ENCODE measurements at regions not wholly inside any gene's neighbourhood (a gene's known extent, or its start where the extent isn't known, plus 50 kb on each side); places are given as distances from the start of the nearest gene placed in this dataset.

DNA sequence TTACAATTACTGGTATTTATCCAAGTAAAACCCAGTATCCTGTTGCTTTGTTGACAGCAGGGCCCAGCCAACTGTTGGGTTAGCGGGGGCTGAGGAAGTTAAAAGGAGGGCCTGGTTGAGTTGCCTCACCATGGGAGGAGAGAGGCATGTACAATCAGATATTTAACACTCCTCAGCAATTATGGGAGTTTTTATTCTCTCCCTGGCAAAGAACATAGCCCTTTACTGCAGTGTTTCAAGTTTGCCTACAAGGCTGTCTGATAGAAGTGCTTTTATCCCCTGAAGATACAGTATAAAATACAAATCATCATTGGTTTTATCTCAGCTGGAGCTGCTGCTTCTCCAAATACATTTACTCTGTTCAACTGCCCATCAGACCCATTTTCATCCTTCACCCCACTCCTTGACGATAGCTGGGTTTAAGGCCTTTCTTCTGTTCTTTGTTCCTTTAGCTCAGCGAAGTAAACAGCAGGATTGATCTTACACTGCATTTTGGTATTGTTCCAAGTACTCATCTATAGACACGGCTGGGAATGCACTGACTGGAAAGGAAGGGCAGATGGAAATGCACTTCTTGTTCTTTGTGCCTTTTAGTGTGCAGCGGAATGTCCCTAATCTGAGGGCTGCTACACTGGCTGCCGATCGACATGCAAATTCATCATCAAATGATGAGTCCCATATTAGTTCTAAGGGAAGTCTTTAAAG lies 402.5 kb upstream of the SPRED2 start (continued):
- no peak for TF ChIP-seq MAZ (IDR thresholded peaks at IDR 0.05; ENCODE audit: borderline replicate concordance, low read depth, low read length)
- no peak for TF ChIP-seq MAZ (CRISPR knock-in tag; IDR thresholded peaks at IDR 0.05; ENCODE audit: low read depth)
- TF ChIP-seq SALL2 (CRISPR knock-in tag; IDR thresholded peaks at IDR 0.05), result no peak

DNA sequence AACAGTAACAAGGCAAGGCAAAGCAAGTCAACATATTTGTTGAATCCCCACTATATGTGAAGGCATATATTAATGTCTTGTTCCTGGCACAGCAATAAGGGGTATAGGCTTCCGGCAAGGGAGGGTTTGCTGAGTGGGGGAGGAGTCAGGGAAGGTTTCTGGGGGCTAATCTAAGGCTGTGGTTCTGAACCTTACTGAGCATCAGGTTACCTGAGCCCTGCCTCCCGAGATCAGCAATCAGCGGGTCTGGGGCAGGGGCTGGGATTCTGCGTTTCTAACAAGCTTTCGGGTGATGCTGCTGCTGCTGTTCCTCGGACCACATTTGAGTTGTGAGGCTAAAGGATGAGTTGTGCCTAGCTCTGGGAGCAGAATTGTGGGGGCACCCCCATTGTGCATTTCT lies 401.7 kb upstream of the SPRED2 start:
- Histone ChIP-seq H3K9me3 (ENCODE audit: low read length) (no peaks in the 10 kb centered on the region), H2AFZ (ENCODE audit: low read length) (no peak overlapping the region), H3K9ac (ENCODE audit: insufficient read depth, low read depth, low read length) (no peak overlapping the region), H4K20me1 (ENCODE audit: insufficient read depth, low read length) (no peaks in the 10 kb centered on the region), H3K4me3 (replicated peaks in 1 of 3; ENCODE audit: insufficient read depth in 1 of 3, low read depth in 2 of 3, low read length in 3 of 3) (no peak overlapping the region), H3K27me3 (ENCODE audit: control insufficient read depth in 1 of 2, insufficient read depth in 2 of 2, low read length in 2 of 2) (no peaks in the 10 kb centered on the region), H3K27ac (ENCODE audit: extremely low read length, insufficient read depth, low read length) (no peak overlapping the region), H3K36me3 (replicated peaks in 1 of 2; ENCODE audit: control insufficient read depth in 1 of 2, insufficient read depth in 2 of 2, low read length in 2 of 2) (no peaks in the 10 kb centered on the region), H3K4me1 (ENCODE audit: insufficient read depth, low read length) (no peaks in the 10 kb centered on the region), H3K79me2 (ENCODE audit: insufficient read depth, low read length) (no peaks in the 10 kb centered on the region), H3K4me2 (ENCODE audit: low read depth, low read length) (no peak overlapping the region)
- intact Hi-C loops (cut with micrococcal nuclease; ENCODE audit: unreplicated experiment), result no loop called here
- FAIRE-seq, result no peak
- ChIA-PET CTCF (ENCODE audit: low intra/inter-chr PET ratio, low total read pairs) (no interaction called here), POLR2A (no interaction called here)
- DNase-seq (ENCODE audit: low spot score), result no peak
- TF ChIP-seq ZFP62 (CRISPR knock-in tag; IDR thresholded peaks at IDR 0.05), result no peak
- no peak for TF ChIP-seq CENPT (CRISPR knock-in tag; IDR thresholded peaks at IDR 0.05; ENCODE audit: low read depth)
- TF ChIP-seq FOXM1 (CRISPR knock-in tag; IDR thresholded peaks at IDR 0.05), result no peak
- TF ChIP-seq ZNF670 (CRISPR knock-in tag; IDR thresholded peaks at IDR 0.05; ENCODE audit: borderline replicate concordance), result no peak
- no peak for TF ChIP-seq ZNF782 (CRISPR knock-in tag; IDR thresholded peaks at IDR 0.05; ENCODE audit: borderline replicate concordance)
- TF ChIP-seq CCDC6 (CRISPR knock-in tag; IDR thresholded peaks at IDR 0.05), result no peak
- TF ChIP-seq, protein P1, sequence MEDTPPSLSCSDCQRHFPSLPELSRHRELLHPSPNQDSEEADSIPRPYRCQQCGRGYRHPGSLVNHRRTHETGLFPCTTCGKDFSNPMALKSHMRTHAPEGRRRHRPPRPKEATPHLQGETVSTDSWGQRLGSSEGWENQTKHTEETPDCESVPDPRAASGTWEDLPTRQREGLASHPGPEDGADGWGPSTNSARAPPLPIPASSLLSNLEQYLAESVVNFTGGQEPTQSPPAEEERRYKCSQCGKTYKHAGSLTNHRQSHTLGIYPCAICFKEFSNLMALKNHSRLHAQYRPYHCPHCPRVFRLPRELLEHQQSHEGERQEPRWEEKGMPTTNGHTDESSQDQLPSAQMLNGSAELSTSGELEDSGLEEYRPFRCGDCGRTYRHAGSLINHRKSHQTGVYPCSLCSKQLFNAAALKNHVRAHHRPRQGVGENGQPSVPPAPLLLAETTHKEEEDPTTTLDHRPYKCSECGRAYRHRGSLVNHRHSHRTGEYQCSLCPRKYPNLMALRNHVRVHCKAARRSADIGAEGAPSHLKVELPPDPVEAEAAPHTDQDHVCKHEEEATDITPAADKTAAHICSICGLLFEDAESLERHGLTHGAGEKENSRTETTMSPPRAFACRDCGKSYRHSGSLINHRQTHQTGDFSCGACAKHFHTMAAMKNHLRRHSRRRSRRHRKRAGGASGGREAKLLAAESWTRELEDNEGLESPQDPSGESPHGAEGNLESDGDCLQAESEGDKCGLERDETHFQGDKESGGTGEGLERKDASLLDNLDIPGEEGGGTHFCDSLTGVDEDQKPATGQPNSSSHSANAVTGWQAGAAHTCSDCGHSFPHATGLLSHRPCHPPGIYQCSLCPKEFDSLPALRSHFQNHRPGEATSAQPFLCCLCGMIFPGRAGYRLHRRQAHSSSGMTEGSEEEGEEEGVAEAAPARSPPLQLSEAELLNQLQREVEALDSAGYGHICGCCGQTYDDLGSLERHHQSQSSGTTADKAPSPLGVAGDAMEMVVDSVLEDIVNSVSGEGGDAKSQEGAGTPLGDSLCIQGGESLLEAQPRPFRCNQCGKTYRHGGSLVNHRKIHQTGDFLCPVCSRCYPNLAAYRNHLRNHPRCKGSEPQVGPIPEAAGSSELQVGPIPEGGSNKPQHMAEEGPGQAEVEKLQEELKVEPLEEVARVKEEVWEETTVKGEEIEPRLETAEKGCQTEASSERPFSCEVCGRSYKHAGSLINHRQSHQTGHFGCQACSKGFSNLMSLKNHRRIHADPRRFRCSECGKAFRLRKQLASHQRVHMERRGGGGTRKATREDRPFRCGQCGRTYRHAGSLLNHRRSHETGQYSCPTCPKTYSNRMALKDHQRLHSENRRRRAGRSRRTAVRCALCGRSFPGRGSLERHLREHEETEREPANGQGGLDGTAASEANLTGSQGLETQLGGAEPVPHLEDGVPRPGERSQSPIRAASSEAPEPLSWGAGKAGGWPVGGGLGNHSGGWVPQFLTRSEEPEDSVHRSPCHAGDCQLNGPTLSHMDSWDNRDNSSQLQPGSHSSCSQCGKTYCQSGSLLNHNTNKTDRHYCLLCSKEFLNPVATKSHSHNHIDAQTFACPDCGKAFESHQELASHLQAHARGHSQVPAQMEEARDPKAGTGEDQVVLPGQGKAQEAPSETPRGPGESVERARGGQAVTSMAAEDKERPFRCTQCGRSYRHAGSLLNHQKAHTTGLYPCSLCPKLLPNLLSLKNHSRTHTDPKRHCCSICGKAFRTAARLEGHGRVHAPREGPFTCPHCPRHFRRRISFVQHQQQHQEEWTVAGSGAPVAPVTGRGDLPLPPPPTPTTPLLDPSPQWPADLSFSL (CRISPR knock-in tag; IDR thresholded peaks at IDR 0.05), result no peak
- no peak for TF ChIP-seq YY1 (IDR thresholded peaks at IDR 0.05; ENCODE audit: insufficient read depth, insufficient replicate concordance, low read depth, low read length)
- no peak for TF ChIP-seq KLF11 (CRISPR knock-in tag; IDR thresholded peaks at IDR 0.05)
- TF ChIP-seq ZBTB8A (CRISPR knock-in tag; IDR thresholded peaks at IDR 0.05; ENCODE audit: borderline replicate concordance, low read depth), result no peak
- TF ChIP-seq ZFP90 (CRISPR knock-in tag; IDR thresholded peaks at IDR 0.05; ENCODE audit: borderline replicate concordance), result no peak
- TF ChIP-seq, protein P2, sequence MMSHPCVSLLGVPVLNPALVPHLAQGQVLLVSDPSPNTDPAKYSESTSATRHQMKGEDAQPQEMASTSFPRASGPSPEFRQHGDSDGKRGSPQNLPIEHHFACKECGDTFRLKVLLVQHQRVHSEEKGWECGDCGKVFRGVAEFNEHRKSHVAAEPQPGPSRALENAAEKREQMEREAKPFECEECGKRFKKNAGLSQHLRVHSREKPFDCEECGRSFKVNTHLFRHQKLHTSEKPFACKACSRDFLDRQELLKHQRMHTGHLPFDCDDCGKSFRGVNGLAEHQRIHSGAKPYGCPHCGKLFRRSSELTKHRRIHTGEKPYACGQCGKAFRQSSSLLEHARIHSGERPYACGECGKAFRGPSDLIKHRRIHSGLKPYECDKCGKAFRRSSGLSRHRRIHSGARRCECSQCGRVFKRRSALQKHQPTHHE (CRISPR knock-in tag; IDR thresholded peaks at IDR 0.05; ENCODE audit: borderline replicate concordance), result no peak
- no peak for TF ChIP-seq FOXO1 (CRISPR knock-in tag; IDR thresholded peaks at IDR 0.05)
- no TSS peak for BruUV-seq (replicated peaks)
- WGBS (ENCODE audit: low lambda C conversion rate), result 45% methylated on average over 5 of the region's 6 CpGs
- in situ Hi-C loops (cut with HindIII; ENCODE audit: extremely low pct_ligation_motif_present, low pct_unique_long_range_greater_than_20kb), result no loop called here
- no peak for ATAC-seq
